Gastrocnemius medialis (tissue), 4 donors: ENCODE measurements at regions not wholly inside any gene's neighbourhood (a gene's known extent, or its start where the extent isn't known, plus 50 kb on each side); places are given as distances from the start of the nearest gene placed in this dataset.

Experiments
- CTCF ChIP-seq, 5 experiments: fragments of 450-650 bp in 3 of 5; fragments of 200-600 bp in 2 of 5; sonication (generic) in 2 of 5; IDR thresholded peaks in 4 of 5; conservative IDR thresholded peaks in 1 of 5; 1 replicate in 4 of 5; 2 replicates in 1 of 5; pipeline ENCODE4 v1.5.1; 2016 to 2019; ENCODE audit warnings: antibody characterized with exemption in 5 of 5, mild to moderate bottlenecking in 3 of 5, moderate library complexity in 3 of 5
- POLR2A ChIP-seq, 2 donors: fragments of 450-650 bp; IDR thresholded peaks; one replicate each; pipeline ENCODE4 v1.6.1; 2017; ENCODE audit warnings: antibody characterized with exemption in 2 of 2, mild to moderate bottlenecking in 2 of 2, moderate library complexity in 2 of 2

DNA sequence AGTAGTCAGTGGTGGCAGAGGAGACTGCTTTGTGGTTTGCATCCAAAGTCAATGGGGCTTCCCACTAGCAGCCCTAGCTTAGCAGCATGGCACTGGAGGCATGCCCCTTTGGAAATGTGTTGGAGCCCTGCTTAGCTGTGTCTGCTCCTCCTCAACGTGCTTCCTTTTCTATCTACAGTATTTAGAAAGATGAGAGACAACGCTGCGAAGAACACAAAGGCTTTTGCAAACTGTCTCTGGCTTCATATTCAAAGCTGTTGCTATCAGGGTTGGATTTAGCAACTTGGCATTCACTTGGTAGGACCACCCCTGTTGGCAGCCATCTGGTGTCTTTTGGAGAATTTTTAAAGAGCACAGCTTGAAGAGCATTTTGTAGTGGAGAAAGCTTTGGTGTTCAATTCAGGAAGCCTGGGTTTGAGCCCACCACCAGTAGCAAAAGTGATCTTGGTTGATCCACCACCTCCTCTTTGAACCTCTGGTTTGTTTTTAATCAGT is 82.1 kb upstream of the CCDC196 start:
- no peak for TF ChIP-seq POLR2A (IDR thresholded peaks at IDR 0.05)
- TF ChIP-seq CTCF (IDR thresholded peaks at IDR 0.05 in 4 of 5, conservative IDR thresholded peaks at IDR 0.05 in 1 of 5), result no peak
